ENCODE measurements at regions not wholly inside any gene's neighbourhood (a gene's known extent, or its start where the extent isn't known, plus 50 kb on each side); places are given as distances from the start of the nearest gene placed in this dataset.

GRCh38 chr11:115606498-115607220, 102.4 kb upstream of the CADM1 start:
- no peak for TF ChIP-seq CTCF (IDR thresholded peaks at IDR 0.05)
- no peak for TF ChIP-seq ZFX (IDR thresholded peaks at IDR 0.05; ENCODE audit: borderline replicate concordance)

Data from 22Rv1 (cell line).